Prostate gland (tissue), 2 donors: ENCODE measurements at regions not wholly inside any gene's neighbourhood (a gene's known extent, or its start where the extent isn't known, plus 50 kb on each side); places are given as distances from the start of the nearest gene placed in this dataset.

ENCODE experiments used
- CTCF ChIP-seq, 4 experiments: fragments of 200-600 bp in 2 of 4; fragments of 450-650 bp in 2 of 4; sonication (generic) in 2 of 4; IDR thresholded peaks; 1 replicate in 3 of 4; 2 replicates in 1 of 4; pipeline ENCODE4 v1.5.1; 2016 to 2019; ENCODE audit warnings: antibody characterized with exemption in 4 of 4, mild to moderate bottlenecking in 2 of 4, moderate library complexity in 2 of 4
- POLR2A ChIP-seq: fragments of 450-650 bp; IDR thresholded peaks from one replicate; pipeline ENCODE4 v1.6.1; 2016; ENCODE audit warnings: antibody characterized with exemption, mild to moderate bottlenecking
- POLR2AphosphoS5 ChIP-seq: sonication (generic); formaldehyde crosslinking; IDR thresholded peaks from one replicate; pipeline ENCODE4 v1.6.1; 2017; ENCODE audit warnings: antibody characterized with exemption

DNA sequence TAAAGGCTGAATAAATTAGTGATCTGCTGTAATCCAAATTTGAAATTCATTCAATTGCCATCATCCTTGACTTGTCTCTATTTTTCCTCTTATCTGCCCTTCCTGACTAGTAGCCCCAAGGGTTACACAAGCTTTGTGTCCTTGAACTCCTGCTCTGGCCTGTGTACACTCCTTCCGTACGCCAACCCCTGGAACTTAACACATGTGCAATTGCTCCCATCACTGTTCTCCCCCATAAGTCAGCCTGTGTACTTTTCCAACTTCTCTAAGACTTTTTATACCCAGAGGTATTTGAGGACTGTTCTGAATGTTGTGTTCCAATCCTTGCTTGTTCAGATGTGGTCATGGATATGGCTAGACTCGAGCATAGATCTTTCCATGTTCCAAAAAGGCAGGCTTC lies 171.1 kb upstream of the G2E3 start:
- no peak for TF ChIP-seq CTCF (IDR thresholded peaks at IDR 0.05)
- no peak for TF ChIP-seq POLR2A
- no peak for TF ChIP-seq POLR2AphosphoS5
